Mesothelial cell of epicardium (in vitro differentiated cells): ENCODE measurements at regions not wholly inside any gene's neighbourhood (a gene's known extent, or its start where the extent isn't known, plus 50 kb on each side); places are given as distances from the start of the nearest gene placed in this dataset.

Experiments
- DNase-seq, 2 experiments: peaks; one replicate each; pipeline ENCODE4 v3.0.0; 2021; ENCODE audit warnings: low spot score in 2 of 2; ENCODE audit not compliant: unreplicated experiment in 2 of 2
- H3K27ac Mint-ChIP-seq: 2 replicates; pipeline ENCODE4 v1.8.0; 2021; ENCODE audit warnings: mixed read lengths
- H3K27me3 Mint-ChIP-seq: 2 replicates; pipeline ENCODE4 v1.8.0; 2021; ENCODE audit warnings: low read depth, mixed read lengths
- H3K36me3 Mint-ChIP-seq: 2 replicates; pipeline ENCODE4 v1.8.0; 2021; ENCODE audit warnings: mixed read lengths
- H3K4me1 Mint-ChIP-seq: 2 replicates; pipeline ENCODE4 v1.8.0; 2021; ENCODE audit warnings: mixed read lengths
- H3K4me3 Mint-ChIP-seq: 2 replicates; pipeline ENCODE4 v1.8.0; 2021; ENCODE audit warnings: mild to moderate bottlenecking, moderate library complexity, mixed read lengths
- H3K9me3 Mint-ChIP-seq: 2 replicates; pipeline ENCODE4 v1.8.0; 2021; ENCODE audit warnings: mixed read lengths
- TF ChIP-seq, protein P1 (sequence below): fragments of 200-600 bp; sonication (generic); IDR thresholded peaks from one replicate; pipeline ENCODE4 v1.5.0; 2021; ENCODE audit warnings: antibody characterized with exemption; ENCODE audit not compliant: unreplicated experiment

DNA sequence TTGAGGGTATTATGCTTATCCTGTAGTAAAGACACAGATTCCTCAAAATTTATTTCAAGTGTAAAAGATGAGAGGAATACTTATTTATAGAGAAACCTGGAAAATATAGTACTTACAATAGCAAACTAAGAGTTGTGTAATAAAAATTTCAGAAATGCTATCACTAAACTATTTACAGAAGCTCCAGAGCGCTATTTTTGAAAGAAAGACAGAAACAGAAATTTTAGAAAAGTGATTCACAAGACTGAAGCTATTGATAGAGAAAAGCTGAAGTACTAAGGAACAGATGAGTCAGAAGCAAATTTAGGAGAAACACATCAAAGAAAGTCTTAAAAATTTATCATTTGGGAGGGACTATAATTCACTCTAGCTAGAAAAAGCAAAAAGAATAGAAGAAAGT lies 1174.2 kb downstream of the DIAPH3 start:
- Mint-ChIP-seq H3K36me3 (peaks cover 2% of the 10 kb centered on the region), H3K27ac (no peak overlapping the region), H3K4me1 (peaks cover 13% of the 10 kb centered on the region), H3K4me3 (no peak overlapping the region), H3K27me3 (no peaks in the 10 kb centered on the region), H3K9me3 (peaks cover 12% of the 10 kb centered on the region)
- TF ChIP-seq, protein P1, sequence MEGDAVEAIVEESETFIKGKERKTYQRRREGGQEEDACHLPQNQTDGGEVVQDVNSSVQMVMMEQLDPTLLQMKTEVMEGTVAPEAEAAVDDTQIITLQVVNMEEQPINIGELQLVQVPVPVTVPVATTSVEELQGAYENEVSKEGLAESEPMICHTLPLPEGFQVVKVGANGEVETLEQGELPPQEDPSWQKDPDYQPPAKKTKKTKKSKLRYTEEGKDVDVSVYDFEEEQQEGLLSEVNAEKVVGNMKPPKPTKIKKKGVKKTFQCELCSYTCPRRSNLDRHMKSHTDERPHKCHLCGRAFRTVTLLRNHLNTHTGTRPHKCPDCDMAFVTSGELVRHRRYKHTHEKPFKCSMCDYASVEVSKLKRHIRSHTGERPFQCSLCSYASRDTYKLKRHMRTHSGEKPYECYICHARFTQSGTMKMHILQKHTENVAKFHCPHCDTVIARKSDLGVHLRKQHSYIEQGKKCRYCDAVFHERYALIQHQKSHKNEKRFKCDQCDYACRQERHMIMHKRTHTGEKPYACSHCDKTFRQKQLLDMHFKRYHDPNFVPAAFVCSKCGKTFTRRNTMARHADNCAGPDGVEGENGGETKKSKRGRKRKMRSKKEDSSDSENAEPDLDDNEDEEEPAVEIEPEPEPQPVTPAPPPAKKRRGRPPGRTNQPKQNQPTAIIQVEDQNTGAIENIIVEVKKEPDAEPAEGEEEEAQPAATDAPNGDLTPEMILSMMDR: no peak
- DNase-seq: no peak

DNA sequence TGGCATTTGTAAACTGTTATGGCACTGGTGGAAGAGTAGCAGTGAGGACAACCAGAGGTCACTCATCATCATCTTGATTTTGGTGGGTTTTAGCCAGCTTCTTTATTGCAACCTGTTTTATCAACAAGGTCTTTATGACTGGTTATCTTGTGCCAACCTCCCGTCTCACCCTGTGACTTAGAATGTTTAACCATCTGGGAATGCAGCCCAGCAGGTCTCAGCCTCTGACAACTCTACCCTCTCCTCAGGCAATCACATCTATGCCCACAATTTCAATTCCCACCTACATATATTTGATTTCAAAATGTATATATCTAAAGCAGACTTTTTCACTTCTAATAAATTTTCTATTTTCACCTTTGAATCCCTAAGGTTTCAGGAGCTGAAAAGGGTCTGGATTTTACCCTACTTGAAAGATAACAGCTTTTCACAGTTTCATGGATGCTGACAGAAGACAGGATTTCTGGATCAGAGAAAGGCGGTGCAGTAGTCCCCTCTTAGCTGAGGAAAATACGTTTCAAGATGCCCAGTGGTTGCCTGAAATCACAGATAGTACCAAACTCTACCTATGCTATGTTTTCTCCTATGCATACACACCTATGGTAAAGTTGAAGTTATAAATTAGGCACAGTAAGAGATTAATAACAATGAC lies 1171.8 kb downstream of the DIAPH3 start:
- DNase-seq: no peak
- TF ChIP-seq, protein P1: no peak
- Mint-ChIP-seq H3K36me3 (no peaks in the 10 kb centered on the region), H3K27ac (no peak overlapping the region), H3K9me3 (peaks cover 5% of the 10 kb centered on the region), H3K4me1 (peaks cover 12% of the 10 kb centered on the region), H3K27me3 (no peaks in the 10 kb centered on the region), H3K4me3 (no peak overlapping the region)

DNA sequence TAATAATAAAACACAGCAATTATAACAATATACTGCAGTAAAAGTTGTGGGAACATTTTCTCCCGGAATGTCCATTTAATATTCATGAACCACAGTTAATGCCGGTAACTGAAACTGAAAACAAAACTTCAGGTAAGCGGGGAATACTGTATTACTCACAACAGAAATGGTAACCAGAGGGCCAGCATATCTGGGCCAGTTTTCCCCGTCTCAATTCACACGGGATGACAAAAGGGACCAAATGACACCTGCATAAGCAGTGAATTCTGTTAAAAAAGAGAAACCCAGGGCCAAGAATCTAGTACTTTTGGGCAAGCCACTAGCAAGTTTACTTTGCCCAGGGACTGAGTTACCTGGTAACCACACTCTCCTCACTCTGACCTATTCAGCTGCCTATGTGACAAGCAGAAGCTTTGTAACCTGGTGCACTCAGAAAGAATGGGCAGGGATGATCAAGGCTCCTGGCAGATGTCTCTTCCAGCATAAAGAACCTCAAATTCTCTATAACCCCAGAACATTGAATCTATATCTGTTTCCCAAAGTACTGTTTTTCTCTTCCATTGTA lies 1171.2 kb downstream of the DIAPH3 start:
- Mint-ChIP-seq H3K27ac (no peak overlapping the region), H3K27me3 (no peaks in the 10 kb centered on the region), H3K4me3 (no peak overlapping the region), H3K36me3 (no peaks in the 10 kb centered on the region), H3K4me1 (peaks cover 15% of the 10 kb centered on the region), H3K9me3 (peaks cover 5% of the 10 kb centered on the region)
- DNase-seq: no peak
- TF ChIP-seq, protein P1: no peak

DNA sequence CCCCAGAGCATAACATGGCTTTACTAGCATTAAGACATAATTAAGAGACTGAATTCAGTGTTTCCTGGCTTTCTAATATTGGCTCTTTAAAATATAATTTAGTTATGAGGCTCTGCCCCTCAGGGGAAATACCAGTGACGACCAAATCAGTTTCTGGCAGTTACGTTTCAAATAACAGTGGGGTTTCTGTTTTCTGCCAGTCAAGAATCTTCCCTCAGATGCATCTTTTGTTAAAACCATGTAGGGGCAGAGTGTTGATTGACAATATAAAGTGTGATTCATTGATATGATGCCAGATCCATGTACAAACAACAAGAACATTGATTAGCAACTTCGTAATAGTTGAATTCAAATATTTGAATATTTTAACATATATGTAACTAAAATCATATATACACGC lies 1169.7 kb downstream of the DIAPH3 start:
- H3K27me3 Mint-ChIP-seq: no peaks in the 10 kb centered on the region
- H3K36me3 Mint-ChIP-seq: no peaks in the 10 kb centered on the region

DNA sequence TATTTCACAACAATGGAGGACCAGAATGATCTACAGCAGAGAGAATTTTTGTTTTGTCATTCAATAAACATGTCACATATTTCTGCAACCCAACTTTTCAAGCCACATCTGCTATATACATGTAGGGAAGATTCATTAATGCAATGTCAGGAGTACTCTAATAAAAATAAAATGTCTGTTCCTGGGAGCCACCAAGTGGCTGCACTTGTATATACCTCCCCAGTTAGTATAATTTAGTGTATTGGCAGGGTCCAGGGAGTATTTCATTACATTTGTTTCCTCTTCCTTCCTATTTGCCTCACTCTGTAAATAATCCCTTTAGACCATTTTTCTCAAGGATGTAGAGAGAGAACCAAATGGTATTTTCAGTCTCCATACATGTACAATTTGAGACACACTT lies 1169.0 kb downstream of the DIAPH3 start:
- Mint-ChIP-seq H3K27ac (no peak overlapping the region), H3K4me1 (peaks cover 21% of the 10 kb centered on the region), H3K36me3 (no peaks in the 10 kb centered on the region), H3K4me3 (no peak overlapping the region), H3K27me3 (no peaks in the 10 kb centered on the region), H3K9me3 (peaks cover 5% of the 10 kb centered on the region)
- no peak for DNase-seq
- TF ChIP-seq, protein P1: no peak

More for the DNA sequence above, 1169.7 kb downstream of the DIAPH3 start:
- DNase-seq: no peak
- H3K9me3 Mint-ChIP-seq: peaks cover 5% of the 10 kb centered on the region
- H3K27ac Mint-ChIP-seq: no peak overlapping the region
- H3K4me1 Mint-ChIP-seq: peaks cover 21% of the 10 kb centered on the region
- TF ChIP-seq, protein P1: no peak
- no peak overlapping the region for H3K4me3 Mint-ChIP-seq
